NCI-H748 (cell line): ENCODE measurements at regions not wholly inside any gene's neighbourhood (a gene's known extent, or its start where the extent isn't known, plus 50 kb on each side); places are given as distances from the start of the nearest gene placed in this dataset.
A peak's percentile ranks its signal among the peaks of the same experiment; 100 is the strongest.
"Not testable (repeated sequence)": the region's sequence is repeated elsewhere in the genome, so short reads cannot be mapped to it uniquely, and the experiment has no call there.

ENCODE experiments used
- DNase-seq: peaks from one replicate; lab custom pipeline; 2025; ENCODE audit not compliant: unreplicated experiment; lab: John Stamatoyannopoulos, UW

- DNase-seq = no peak
Measured at GRCh38 chr16:76713191-76713590, 436.0 kb downstream of the CNTNAP4 start.

DNA sequence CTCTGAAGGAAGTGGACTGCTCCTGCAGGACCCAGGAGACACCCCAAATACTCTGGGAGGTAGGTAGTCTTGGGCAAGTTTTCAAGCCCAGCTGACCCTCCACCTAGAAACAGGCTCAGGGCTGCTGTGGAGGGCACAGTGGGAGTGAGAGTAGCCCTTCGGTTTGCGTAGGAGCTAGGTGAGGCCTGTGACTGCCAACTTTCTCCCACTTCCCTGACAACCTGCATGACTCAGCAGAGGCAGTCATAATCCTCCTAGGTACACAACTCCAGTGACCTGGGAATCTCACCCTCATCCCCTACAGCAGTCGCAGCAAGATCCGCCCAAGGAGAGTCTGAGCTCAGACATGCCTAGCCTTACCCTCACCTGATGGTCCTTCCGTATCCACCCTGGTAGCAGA is 439.1 kb downstream of the CNTNAP4 start:
- not testable (repeated sequence) for DNase-seq

DNA sequence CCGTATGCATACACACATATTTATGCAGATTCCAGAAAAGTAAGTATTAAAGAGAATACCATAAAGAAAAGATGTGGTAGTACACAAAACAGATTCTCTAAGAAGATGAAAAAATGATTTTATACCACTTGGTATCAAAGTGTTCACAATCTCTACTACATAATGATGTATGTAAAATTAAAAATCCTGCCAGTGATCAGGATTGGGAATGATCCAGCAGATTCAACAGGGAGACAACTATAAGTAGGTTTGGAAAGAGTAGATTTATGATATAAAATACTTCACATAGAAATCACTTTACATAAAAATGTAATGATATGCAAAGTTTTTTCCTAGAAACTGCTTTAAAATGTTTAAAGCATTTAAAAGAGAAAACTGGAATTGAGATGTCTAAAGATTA is 447.0 kb downstream of the CNTNAP4 start:
- DNase-seq = no peak

DNA sequence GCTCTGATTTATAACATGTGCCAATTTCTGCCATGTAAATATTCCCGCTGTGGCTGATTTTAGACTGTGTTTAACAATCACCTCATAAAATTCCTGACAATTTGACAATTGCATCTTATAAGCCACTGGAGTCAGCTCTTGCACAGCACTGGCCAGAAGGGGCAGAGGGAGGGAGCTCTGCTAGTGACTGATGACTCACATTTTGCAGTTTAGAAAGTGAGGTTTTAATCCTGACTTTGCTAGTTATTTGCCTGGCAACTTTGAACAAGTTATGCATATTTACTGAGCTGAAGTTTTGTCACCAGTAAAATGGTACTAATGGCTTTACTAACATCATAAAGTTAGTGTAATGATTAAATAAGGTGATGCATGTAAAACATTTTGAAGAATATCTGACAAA is 452.3 kb downstream of the CNTNAP4 start:
- peak; percentile 46 for DNase-seq

- DNase-seq = no peak
Measured at GRCh38 chr16:76732894-76733293, 455.7 kb downstream of the CNTNAP4 start.

DNA sequence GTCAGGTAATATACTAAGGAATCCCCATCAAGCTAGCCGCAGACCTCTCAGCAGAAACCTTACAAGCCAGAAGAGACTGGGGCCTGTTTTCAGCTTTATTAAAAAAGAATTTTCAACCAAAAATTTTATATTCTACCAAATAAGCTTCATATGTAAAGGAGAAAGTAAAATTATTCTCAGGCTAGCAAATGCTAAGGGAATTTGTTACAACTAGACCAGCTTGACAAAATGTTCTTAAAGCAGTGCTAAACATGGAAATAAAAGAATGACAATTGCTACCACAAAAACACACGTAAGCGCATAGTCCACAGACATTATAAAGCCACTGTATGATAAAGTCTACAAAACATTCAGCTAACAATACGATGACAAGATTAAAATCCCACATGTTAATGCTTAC is 449.4 kb upstream of the MON1B start:
- no peak for DNase-seq

DNA sequence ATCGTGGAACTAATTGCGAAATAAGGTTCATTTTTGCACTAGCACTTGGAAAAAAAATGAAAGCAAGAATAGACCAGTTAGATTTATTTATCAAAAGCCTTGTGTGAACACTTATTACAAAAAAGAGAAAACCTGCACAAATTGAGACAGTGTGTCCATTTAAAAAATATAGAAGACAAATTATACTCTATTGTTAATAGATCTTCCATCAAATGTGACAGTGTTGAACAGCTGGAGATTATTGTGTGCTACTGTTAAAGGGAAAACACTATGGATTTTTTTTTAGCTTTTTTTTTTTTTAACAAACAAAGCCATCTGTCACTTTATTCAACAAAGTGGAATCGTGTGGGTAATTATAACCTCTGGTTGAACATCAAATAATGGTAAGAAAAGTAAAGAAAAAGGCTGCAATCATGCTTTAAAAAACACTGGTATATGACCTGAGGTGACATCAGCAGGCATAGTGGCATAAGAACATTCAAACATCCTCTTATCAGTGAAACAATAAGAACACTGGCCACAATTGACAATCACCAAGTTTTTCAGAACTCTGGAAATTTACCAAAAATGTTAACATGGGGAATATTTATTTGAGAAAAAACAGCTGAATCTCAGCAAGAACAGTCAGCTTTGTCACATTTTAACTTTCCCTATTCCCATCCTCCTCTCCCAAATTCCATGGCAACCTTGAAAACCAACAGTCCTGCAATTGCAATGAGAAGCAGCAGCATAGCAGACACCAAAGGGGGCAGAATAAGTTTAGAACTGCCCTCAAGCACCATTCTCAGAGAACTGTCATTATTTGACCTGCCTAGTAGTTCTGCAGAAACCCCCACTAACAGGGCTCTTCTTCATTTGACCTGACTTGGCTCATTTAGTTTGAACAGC is 442.3 kb upstream of the MON1B start:
- DNase-seq = peak; percentile 85

DNA sequence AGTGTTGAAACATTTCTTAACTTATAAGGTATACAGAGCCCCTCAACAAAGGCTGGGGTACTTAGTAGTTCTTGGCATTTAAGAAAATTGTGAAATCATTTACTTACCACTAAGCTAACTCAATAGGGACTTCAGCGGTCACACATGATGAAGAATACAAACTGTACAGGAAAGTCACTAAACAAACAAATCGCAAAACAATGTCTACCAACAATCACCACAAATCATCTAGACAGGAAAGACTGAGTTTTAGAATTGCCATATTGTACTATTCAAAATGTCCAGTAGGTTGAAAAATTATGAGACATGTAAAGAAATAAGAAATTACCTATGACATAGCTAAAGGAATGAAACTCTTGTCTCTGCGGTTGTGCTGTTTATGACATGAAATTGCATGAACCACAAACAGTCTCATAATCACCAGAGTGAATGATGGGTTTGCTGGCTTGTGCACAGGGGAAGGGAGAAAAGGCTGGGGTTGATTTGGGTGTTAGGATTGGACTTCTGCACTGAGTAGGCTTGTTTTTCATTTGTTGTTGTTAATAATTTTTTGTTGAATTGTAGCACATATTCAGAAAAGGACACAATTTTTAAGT is 441.1 kb upstream of the MON1B start:
- peak; percentile 42 for DNase-seq

DNA sequence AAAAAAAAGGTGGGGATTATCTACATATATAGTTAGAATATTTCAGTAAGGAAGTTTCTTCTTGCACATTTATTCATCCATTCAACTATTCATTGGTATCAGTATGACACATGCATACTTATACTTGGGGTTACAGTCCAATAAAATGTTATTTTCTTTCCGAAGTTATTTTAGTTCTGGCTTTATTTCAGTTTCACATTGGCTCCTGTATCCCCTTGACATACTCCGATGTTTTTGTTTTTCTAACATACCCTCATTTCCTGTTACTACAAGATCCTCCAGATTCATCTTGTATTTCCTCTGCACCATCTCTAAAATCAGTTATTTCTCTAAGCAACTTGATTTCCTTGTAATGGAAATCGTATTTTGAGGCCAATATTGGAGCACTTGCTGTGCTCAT is 435.5 kb upstream of the MON1B start:
- DNase-seq = no peak

DNA sequence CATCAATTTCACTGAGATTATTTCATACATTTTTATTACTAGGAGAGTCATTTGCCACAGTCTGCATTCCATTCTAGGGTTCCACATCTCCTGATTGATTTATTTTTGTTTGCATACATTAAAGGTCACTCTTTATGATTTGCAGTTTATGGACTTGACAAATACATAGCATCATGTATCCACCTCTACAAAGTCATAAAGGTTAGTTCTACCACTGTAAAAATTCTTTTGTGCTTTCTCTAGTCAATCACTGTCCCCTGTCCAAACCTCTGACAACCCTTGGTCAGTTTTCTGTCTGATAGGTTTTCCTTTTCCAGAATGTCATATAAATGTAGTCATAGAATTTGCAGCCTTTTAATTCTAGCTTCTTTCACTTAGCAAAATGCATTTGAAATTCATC is 434.6 kb upstream of the MON1B start:
- DNase-seq = no peak

- no peak for DNase-seq
Measured at GRCh38 chr16:76756951-76757350, 434.0 kb upstream of the MON1B start.

GRCh38 chr16:76766538-76766937 is 424.5 kb upstream of the MON1B start:
- no peak for DNase-seq

DNA sequence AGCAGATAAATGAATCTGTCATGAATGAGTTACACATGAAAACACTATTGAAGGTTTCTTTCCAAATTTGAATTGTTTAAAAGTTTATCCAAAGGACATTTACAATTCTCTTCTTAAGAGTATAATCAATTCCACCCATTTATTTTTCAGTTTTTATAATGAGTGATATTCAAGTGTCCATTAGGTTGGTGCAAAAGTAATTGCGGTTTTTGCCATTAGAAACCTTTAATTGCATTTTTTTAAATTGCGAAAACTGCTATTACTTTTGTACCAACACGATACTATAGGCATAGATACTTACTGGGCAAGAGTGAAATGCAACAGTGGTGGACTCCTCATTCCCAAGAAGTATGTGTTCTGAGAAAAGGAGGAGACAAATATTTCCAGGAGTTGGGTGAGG is 422.7 kb upstream of the MON1B start:
- no peak for DNase-seq

- DNase-seq = no peak
Measured at GRCh38 chr16:76768948-76769347, 422.0 kb upstream of the MON1B start.

- DNase-seq = no peak
Measured at GRCh38 chr16:76771216-76771615, 419.8 kb upstream of the MON1B start.

DNA sequence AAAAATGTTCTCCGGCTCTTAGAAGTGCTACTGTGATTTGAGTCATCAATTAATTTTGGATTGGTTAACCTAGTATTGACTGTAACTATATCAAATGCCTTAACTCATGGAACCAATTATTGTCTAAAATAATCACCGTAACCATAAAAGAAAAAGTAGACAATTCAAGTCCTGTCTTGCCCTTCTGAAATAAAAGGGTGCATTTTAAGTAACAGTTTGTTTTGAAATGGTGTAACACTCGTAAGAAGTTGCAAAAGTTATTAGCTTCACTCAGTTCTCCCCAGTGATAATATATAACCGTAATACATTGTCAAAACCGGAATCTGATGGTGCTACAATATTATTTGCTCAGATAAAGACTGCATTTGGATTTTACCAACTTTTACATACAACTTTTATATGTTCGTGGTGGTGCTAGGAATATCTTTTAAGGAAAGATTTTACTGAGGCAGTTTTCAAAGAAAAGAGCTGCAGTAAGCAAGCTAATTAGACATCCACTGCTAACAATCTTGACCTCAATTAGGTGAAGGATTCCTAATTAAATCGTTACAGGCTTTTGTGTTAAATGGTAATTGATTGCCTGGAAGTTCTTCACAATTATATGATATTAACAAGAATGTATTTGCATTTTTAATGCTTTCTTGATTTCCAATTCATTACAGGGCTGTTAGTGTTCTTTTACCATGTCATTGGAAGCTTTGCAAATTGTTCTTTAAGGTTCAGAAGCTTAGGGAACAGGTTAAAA is 413.1 kb upstream of the MON1B start:
- DNase-seq = no peak

- DNase-seq = no peak
Measured at GRCh38 chr16:76780556-76780955, 410.4 kb upstream of the MON1B start.

- peak; percentile 84 for DNase-seq
Measured at GRCh38 chr16:76784530-76784929, 406.5 kb upstream of the MON1B start.

- no peak for DNase-seq
Measured at GRCh38 chr16:76787394-76787793, 403.6 kb upstream of the MON1B start.

DNA sequence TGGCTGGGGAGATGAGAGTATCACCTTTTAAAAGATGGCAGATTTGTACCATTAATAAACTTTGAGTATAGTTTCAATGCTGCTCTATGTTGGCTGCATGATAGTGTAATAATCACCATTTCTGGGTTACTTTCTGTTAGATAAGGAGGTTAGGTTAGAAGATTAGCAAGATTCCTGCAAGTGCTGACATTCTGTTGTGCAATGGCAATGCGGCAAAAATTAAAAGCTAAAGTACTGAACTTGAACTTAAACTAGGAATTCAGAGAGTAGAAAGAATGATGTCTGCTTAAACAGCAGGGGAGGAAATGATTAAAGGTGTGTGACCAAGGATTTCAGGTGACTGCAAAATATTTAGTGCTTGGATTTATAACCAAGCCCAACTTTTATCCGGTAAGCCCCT is 399.8 kb upstream of the MON1B start:
- no peak for DNase-seq

- DNase-seq = peak; percentile 48
Measured at GRCh38 chr16:76796416-76796815, 394.6 kb upstream of the MON1B start.

- no peak for DNase-seq
Measured at GRCh38 chr16:76796978-76797377, 394.0 kb upstream of the MON1B start.
